CD14-positive monocyte (primary cell): ENCODE measurements at regions not wholly inside any gene's neighbourhood (a gene's known extent, or its start where the extent isn't known, plus 50 kb on each side); places are given as distances from the start of the nearest gene placed in this dataset.

ENCODE experiments used
- DNase-seq, 3 donors: peaks; one replicate each; pipeline ENCODE4 v3.0.0-alpha.2; 2011 to 2022
- H2AFZ ChIP-seq: 2 replicates; pipeline ENCODE4 v1.6.0; 2012; ENCODE audit warnings: mild to moderate bottlenecking, low read depth, low read length, inconsistent platforms; ENCODE audit not compliant: insufficient read depth, poor library complexity, severe bottlenecking
- H3K27ac ChIP-seq, 2 donors: 1 replicate in 1 of 2; 2 replicates in 1 of 2; pipeline ENCODE4 v1.5.1; 2012 to 2013; ENCODE audit warnings: low read length in 2 of 2, control low read depth in 1 of 2, inconsistent platforms in 1 of 2, low read depth in 1 of 2, mild to moderate bottlenecking in 1 of 2
- H3K27me3 ChIP-seq, 2 donors: one replicate each; pipeline versions ENCODE4 v1.6.0 to v1.6.1; 2011 to 2013; ENCODE audit warnings: low read length in 2 of 2; ENCODE audit not compliant: control insufficient read depth in 2 of 2, insufficient read depth in 2 of 2
- H3K36me3 ChIP-seq, 2 donors: replicated peaks in 1 of 2; 1 replicate in 1 of 2; 2 replicates in 1 of 2; pipeline versions ENCODE4 v1.5.1 to v1.6.1; 2012 to 2013; ENCODE audit warnings: low read length in 2 of 2, control low read depth in 1 of 2, inconsistent platforms in 1 of 2, mild to moderate bottlenecking in 1 of 2; ENCODE audit not compliant: insufficient read depth in 2 of 2, control insufficient read depth in 1 of 2
- H3K4me1 ChIP-seq, 2 donors: 1 replicate in 1 of 2; 2 replicates in 1 of 2; pipeline versions ENCODE4 v1.5.1 to v1.6.1; 2012 to 2013; ENCODE audit warnings: low read length in 2 of 2, control low read depth in 1 of 2, inconsistent platforms in 1 of 2, mild to moderate bottlenecking in 1 of 2, moderate library complexity in 1 of 2; ENCODE audit not compliant: insufficient read depth in 2 of 2, control insufficient read depth in 1 of 2
- H3K4me2 ChIP-seq: replicated peaks from 2 replicates; pipeline ENCODE3; 2012; ENCODE audit warnings: low read length, moderate library complexity, mild to moderate bottlenecking; ENCODE audit not compliant: poor library complexity, severe bottlenecking; ENCODE audit errors: extremely low read depth
- H3K4me3 ChIP-seq, 3 experiments: fragments of 200-600 bp in 1 of 3; sonication (generic) in 1 of 3; replicated peaks in 1 of 3; 1 replicate in 2 of 3; 2 replicates in 1 of 3; pipeline ENCODE4 v1.5.1; 2011 to 2013; ENCODE audit warnings: low read length in 3 of 3, mild to moderate bottlenecking in 3 of 3, control low read depth in 2 of 3, low read depth in 2 of 3, inconsistent platforms in 1 of 3, moderate library complexity in 1 of 3
- H3K79me2 ChIP-seq: 2 replicates; pipeline ENCODE4 v1.6.0; 2012; ENCODE audit warnings: mild to moderate bottlenecking, control low read depth, inconsistent platforms, low read length, moderate library complexity; ENCODE audit not compliant: insufficient read depth
- H3K9ac ChIP-seq: 2 replicates; pipeline ENCODE4 v1.6.0; 2017; ENCODE audit warnings: low read length, mild to moderate bottlenecking; ENCODE audit not compliant: insufficient read depth, poor library complexity, severe bottlenecking
- H3K9me3 ChIP-seq, 2 donors: replicated peaks in 1 of 2; 1 replicate in 1 of 2; 2 replicates in 1 of 2; pipeline versions ENCODE4 v1.5.1 to v1.6.1; 2012 to 2013; ENCODE audit warnings: low read length in 2 of 2, control low read depth in 1 of 2; ENCODE audit not compliant: control insufficient read depth in 1 of 2, insufficient read depth in 1 of 2
- H4K20me1 ChIP-seq: 2 replicates; pipeline ENCODE4 v1.6.0; 2012; ENCODE audit warnings: mild to moderate bottlenecking, low read length, control low read depth, moderate library complexity; ENCODE audit not compliant: insufficient read depth
- H3K27ac Mint-ChIP-seq, 7 donors: one replicate each; pipeline ENCODE4 v1.8.0; 2020; ENCODE audit warnings: mild to moderate bottlenecking in 7 of 7, mixed read lengths in 7 of 7, moderate library complexity in 6 of 7, inconsistent platforms in 2 of 7
- H3K27me3 Mint-ChIP-seq, 3 donors: one replicate each; pipeline ENCODE4 v1.8.0; 2021 to 2022; ENCODE audit warnings: low read depth in 3 of 3, mild to moderate bottlenecking in 3 of 3, mixed read lengths in 3 of 3, moderate library complexity in 3 of 3, inconsistent platforms in 1 of 3
- H3K36me3 Mint-ChIP-seq, 2 donors: one replicate each; pipeline ENCODE4 v1.8.0; 2020; ENCODE audit warnings: mixed read lengths in 2 of 2, inconsistent platforms in 1 of 2, mild to moderate bottlenecking in 1 of 2
- H3K4me1 Mint-ChIP-seq: one replicate; pipeline ENCODE4 v1.8.0; 2020; ENCODE audit warnings: mild to moderate bottlenecking, mixed read lengths
- H3K4me3 Mint-ChIP-seq, 2 donors: one replicate each; pipeline ENCODE4 v1.8.0; 2020; ENCODE audit warnings: mild to moderate bottlenecking in 2 of 2, mixed read lengths in 2 of 2, moderate library complexity in 1 of 2
- H3K9me3 Mint-ChIP-seq, 7 donors: one replicate each; pipeline ENCODE4 v1.8.0; 2020 to 2022; ENCODE audit warnings: mixed read lengths in 7 of 7, mild to moderate bottlenecking in 6 of 7, moderate library complexity in 6 of 7, inconsistent platforms in 2 of 7
- CTCF ChIP-seq: fragments of 200-600 bp; IDR thresholded peaks from one replicate; pipeline ENCODE4 v1.8.0; 2022; ENCODE audit warnings: antibody characterized with exemption, mild to moderate bottlenecking
- WGBS: methylation state at CpG from one replicate; pipeline ENCODE4 v1.1.5; 2013; ENCODE audit warnings: missing lambda C conversion rate; ENCODE audit not compliant: insufficient coverage; 5-methylcytosine and 5-hydroxymethylcytosine counted together
- intact Hi-C, 2 donors: fragments of 100-400 bp; cut with micrococcal nuclease; formaldehyde crosslinking; loops; one replicate each; pipeline versions ENCODE4 v1.15.0 to v1.15.1; 2023

GRCh38 chr12:125353871-125354270 is 288.6 kb downstream of the AACS start:
- no peak for DNase-seq
- WGBS = no CpG with 5 or more reads among the region's 2 CpGs
- H3K9ac ChIP-seq = no peak overlapping the region
- H3K9me3 ChIP-seq = peaks cover 0 to 5% of the 10 kb centered on the region in 2 donors
- H3K79me2 ChIP-seq = no peaks in the 10 kb centered on the region
- H3K4me1 ChIP-seq = no peaks in the 10 kb centered on the region
- H3K27me3 Mint-ChIP-seq = peaks cover 3 to 8% (median 6%) of the 10 kb centered on the region in 3 donors
- no peaks in the 10 kb centered on the region for H3K4me1 Mint-ChIP-seq
- no peak overlapping the region for H3K4me3 ChIP-seq
- H3K36me3 ChIP-seq = no peaks in the 10 kb centered on the region
- H3K4me3 Mint-ChIP-seq = no peak overlapping the region
- no peaks in the 10 kb centered on the region for H3K36me3 Mint-ChIP-seq
- H3K27ac ChIP-seq = no peak overlapping the region
- no peak overlapping the region for H3K4me2 ChIP-seq
- no peaks in the 10 kb centered on the region for H4K20me1 ChIP-seq
- H3K27me3 ChIP-seq = no peaks in the 10 kb centered on the region
- no peak for TF ChIP-seq CTCF
- H3K9me3 Mint-ChIP-seq = peaks cover 0 to 4% (median 0%) of the 10 kb centered on the region in 7 donors
- no peak overlapping the region for H2AFZ ChIP-seq
- intact Hi-C loops = no loop called here
- H3K27ac Mint-ChIP-seq = no peak overlapping the region

- H3K4me1 ChIP-seq = no peaks in the 10 kb centered on the region
- H3K4me3 Mint-ChIP-seq = no peak overlapping the region
- H3K36me3 Mint-ChIP-seq = no peaks in the 10 kb centered on the region
- no peak overlapping the region for H3K9ac ChIP-seq
- no peak for DNase-seq
- H3K36me3 ChIP-seq = no peaks in the 10 kb centered on the region
- no peak overlapping the region for H3K27ac ChIP-seq
- no peak overlapping the region for H3K4me2 ChIP-seq
- intact Hi-C loops = no loop called here
- no peak overlapping the region for H3K27ac Mint-ChIP-seq
- peaks cover 0 to 4% (median 0%) of the 10 kb centered on the region in 7 donors for H3K9me3 Mint-ChIP-seq
- H3K27me3 Mint-ChIP-seq = peaks cover 3 to 9% (median 3%) of the 10 kb centered on the region in 3 donors
- no peaks in the 10 kb centered on the region for H3K79me2 ChIP-seq
- H3K4me1 Mint-ChIP-seq = no peaks in the 10 kb centered on the region
- peaks cover 0 to 5% of the 10 kb centered on the region in 2 donors for H3K9me3 ChIP-seq
- no peaks in the 10 kb centered on the region for H4K20me1 ChIP-seq
- H2AFZ ChIP-seq = no peak overlapping the region
- 83% methylated on average over 3 of the region's 7 CpGs for WGBS
- no peak overlapping the region for H3K4me3 ChIP-seq
- TF ChIP-seq CTCF = no peak
- no peaks in the 10 kb centered on the region for H3K27me3 ChIP-seq
Measured at GRCh38 chr12:125355614-125356013, 290.4 kb downstream of the AACS start.
